HCT116 (cell line): ENCODE measurements at regions not wholly inside any gene's neighbourhood (a gene's known extent, or its start where the extent isn't known, plus 50 kb on each side); places are given as distances from the start of the nearest gene placed in this dataset.

Source experiments
- ATAC-seq: fragments of 200-7000 bp; cut with Tn5 transposase; 2 replicates; pipeline ENCODE4 v1.9.1; 2020; ENCODE audit warnings: mild to moderate bottlenecking, moderate library complexity
- BruUV-seq: library from RNA; stranded (reverse); fragments of 400-500 nt; replicated peaks from 2 replicates; lab custom pipeline; 2021; lab: Mats Ljungman, UMichigan
- CTCF ChIA-PET: fragments of 300-600 bp; sonication (Branson Sonifier 250); formaldehyde crosslinking; loops from one replicate; lab custom pipeline; 2021; ENCODE audit warnings: antibody characterized with exemption; lab: Charles Lee
- POLR2A ChIA-PET: fragments of 300-600, 350-600 bp; sonication (Branson Sonifier 250); formaldehyde crosslinking; loops from one replicate; lab custom pipeline; 2021; ENCODE audit warnings: antibody characterized with exemption; lab: Charles Lee
- RAD21 ChIA-PET, 2 experiments: fragments of 300-600 bp; sonication (Branson Sonifier 250); formaldehyde crosslinking; loops; one replicate each; lab custom pipeline; 2023; ENCODE audit warnings: low total read pairs in 2 of 2; ENCODE audit not compliant: uncharacterized antibody in 2 of 2, unreplicated experiment in 2 of 2, low non-redundant PET in 1 of 2; lab: Charles Lee
- DNase-seq: peaks from one replicate; pipeline ENCODE4 v3.0.0-alpha.2; 2010; ENCODE audit warnings: low read depth, low spot score
- H2AFZ ChIP-seq: fragments of 200-600 bp; shearing (Covaris generic), sonication (generic); 2 replicates; pipeline ENCODE4 v1.6.1; 2017; ENCODE audit warnings: low read depth, mixed run types, mixed read lengths, antibody characterized with exemption, low read length; ENCODE audit not compliant: poor library complexity, severe bottlenecking
- H3K27ac ChIP-seq: 2 replicates; pipeline ENCODE4 v1.5.1; 2012; ENCODE audit warnings: low read depth, low read length
- H3K27me3 ChIP-seq: fragments of 200-600 bp; sonication (generic); 2 replicates; pipeline ENCODE4 v1.6.1; 2016; ENCODE audit warnings: mixed run types, low read length, mixed read lengths; ENCODE audit not compliant: insufficient read depth
- H3K36me3 ChIP-seq, 2 experiments: fragments of 200-500 bp in 1 of 2; fragments of 200-600 bp in 1 of 2; sonication (Bioruptor generic) in 1 of 2; sonication (generic) in 1 of 2; 2 replicates each; pipeline versions ENCODE4 v1.5.1 to v1.6.1; 2014 to 2016; ENCODE audit warnings: low read length in 2 of 2, inconsistent platforms in 1 of 2, mixed read lengths in 1 of 2, mixed run types in 1 of 2; ENCODE audit not compliant: insufficient read depth in 2 of 2, control insufficient read depth in 1 of 2
- H3K4me1 ChIP-seq, 2 experiments: fragments of 200-600 bp in 1 of 2; sonication (generic) in 1 of 2; 2 replicates each; pipeline versions ENCODE4 v1.5.1 to v1.6.1; 2012 to 2017; ENCODE audit warnings: low read length in 2 of 2, inconsistent platforms in 1 of 2, mild to moderate bottlenecking in 1 of 2, mixed read lengths in 1 of 2, mixed run types in 1 of 2, moderate library complexity in 1 of 2; ENCODE audit not compliant: insufficient read depth in 2 of 2, control insufficient read depth in 1 of 2
- H3K4me2 ChIP-seq: fragments of 200-600 bp; sonication (generic); 2 replicates; pipeline ENCODE4 v1.6.1; 2017; ENCODE audit warnings: mixed run types, low read length, mixed read lengths
- H3K4me3 ChIP-seq, 2 experiments: fragments of 200-600 bp in 1 of 2; sonication (generic) in 1 of 2; replicated peaks in 1 of 2; 2 replicates each; pipeline ENCODE4 v1.5.1; 2011 to 2016; ENCODE audit warnings: low read length in 2 of 2, control low read depth in 1 of 2, low read depth in 1 of 2, mild to moderate bottlenecking in 1 of 2, mixed read lengths in 1 of 2, mixed run types in 1 of 2
- H3K79me2 ChIP-seq: fragments of 200-600 bp; sonication (generic); 2 replicates; pipeline ENCODE4 v1.6.1; 2017; ENCODE audit warnings: mild to moderate bottlenecking, mixed run types, low read length, moderate library complexity, mixed read lengths; ENCODE audit not compliant: insufficient read depth
- H3K9ac ChIP-seq: fragments of 200-600 bp; sonication (generic); 2 replicates; pipeline ENCODE4 v1.6.1; 2016; ENCODE audit warnings: low read length, mixed read lengths
- H3K9me2 ChIP-seq: fragments of 200-600 bp; sonication (generic), shearing (Covaris generic); 2 replicates; pipeline ENCODE4 v1.6.1; 2017; ENCODE audit warnings: mixed run types, mild to moderate bottlenecking, moderate library complexity; ENCODE audit not compliant: insufficient read depth
- H3K9me3 ChIP-seq, 2 experiments: fragments of 200-500 bp in 1 of 2; fragments of 200-600 bp in 1 of 2; sonication (Bioruptor generic) in 1 of 2; sonication (generic) in 1 of 2; 2 replicates each; pipeline ENCODE4 v1.6.1; 2014 to 2017; ENCODE audit warnings: low read length in 2 of 2, mixed read lengths in 2 of 2, inconsistent platforms in 1 of 2, low read depth in 1 of 2, mild to moderate bottlenecking in 1 of 2, mixed run types in 1 of 2, moderate library complexity in 1 of 2; ENCODE audit not compliant: control insufficient read depth in 1 of 2, insufficient read depth in 1 of 2
- H4K20me1 ChIP-seq: fragments of 200-600 bp; sonication (generic), shearing (Covaris generic); 2 replicates; pipeline ENCODE4 v1.6.1; 2017; ENCODE audit warnings: mixed run types, mild to moderate bottlenecking, moderate library complexity; ENCODE audit not compliant: insufficient read depth
- CBX3 ChIP-seq: IDR thresholded peaks from 2 replicates; pipeline ENCODE4 v1.6.1; 2012; ENCODE audit warnings: low read depth
- CEBPB ChIP-seq: IDR thresholded peaks from 2 replicates; pipeline ENCODE4 v1.6.1; 2012; ENCODE audit warnings: low read depth
- EGR1 ChIP-seq: IDR thresholded peaks from 2 replicates; pipeline ENCODE4 v1.6.1; 2012; ENCODE audit warnings: low read depth
- ELF1 ChIP-seq: IDR thresholded peaks from 2 replicates; pipeline ENCODE4 v1.6.1; 2012; ENCODE audit warnings: low read depth, borderline replicate concordance
- EZH2phosphoT487 ChIP-seq: fragments of 200-600 bp; IDR thresholded peaks from 2 replicates; pipeline ENCODE4 v1.6.1; 2018; ENCODE audit warnings: antibody characterized with exemption, borderline replicate concordance
- FOSL1 ChIP-seq: IDR thresholded peaks from 2 replicates; pipeline ENCODE4 v1.6.1; 2012; ENCODE audit warnings: low read depth
- JUND ChIP-seq: IDR thresholded peaks from 2 replicates; pipeline ENCODE4 v1.6.1; 2012
- POLR2A ChIP-seq: IDR thresholded peaks from 2 replicates; pipeline ENCODE4 v1.7.0; 2011; ENCODE audit warnings: borderline replicate concordance; ENCODE audit not compliant: insufficient read depth, insufficient read length; ENCODE audit errors: extremely low read depth
- POLR2AphosphoS5 ChIP-seq: IDR thresholded peaks from 2 replicates; pipeline ENCODE4 v1.6.1; 2011; ENCODE audit warnings: mild to moderate bottlenecking, low read depth, low read length, moderate library complexity
- SP1 ChIP-seq: IDR thresholded peaks from 2 replicates; pipeline ENCODE4 v1.6.1; 2012; ENCODE audit warnings: low read depth
- SRF ChIP-seq: IDR thresholded peaks from 2 replicates; pipeline ENCODE4 v1.6.1; 2012; ENCODE audit warnings: low read depth
- TCF7L2 ChIP-seq: IDR thresholded peaks from 2 replicates; pipeline ENCODE4 v1.7.0; 2011; ENCODE audit warnings: borderline replicate concordance, inconsistent platforms; ENCODE audit not compliant: insufficient read depth, insufficient read length; ENCODE audit errors: extremely low read depth
- ZFX ChIP-seq: fragments of 450-650 bp; IDR thresholded peaks from 2 replicates; pipeline ENCODE4 v1.6.1; 2017
- ZNF274 ChIP-seq: fragments of 200-500 bp; sonication (Bioruptor generic); IDR thresholded peaks from 2 replicates; pipeline ENCODE4 v1.6.1; 2014; ENCODE audit warnings: mild to moderate bottlenecking, low read depth, low read length, inconsistent platforms
- intact Hi-C: fragments of 100-400 bp; cut with micrococcal nuclease; formaldehyde crosslinking; loops from 2 replicates; pipeline ENCODE4 v1.10.0; 2022
- TF ChIP-seq, protein P1 (sequence below): IDR thresholded peaks from 2 replicates; pipeline ENCODE4 v1.6.1; 2011; ENCODE audit warnings: mild to moderate bottlenecking, low read length, moderate library complexity; ENCODE audit not compliant: insufficient replicate concordance; ENCODE audit errors: extremely low read depth
- TF ChIP-seq, protein P2 (sequence below): IDR thresholded peaks from 2 replicates; pipeline ENCODE4 v1.6.1; 2012; ENCODE audit warnings: low read depth
- TF ChIP-seq, protein P3 (sequence below), 3 experiments: fragments of 200-600 bp in 1 of 3; sonication (generic) in 1 of 3; IDR thresholded peaks in 2 of 3; conservative IDR thresholded peaks in 1 of 3; 2 replicates each; pipeline ENCODE4 v1.5.1; 2012 to 2017; ENCODE audit warnings: low read depth in 2 of 3, low read length in 2 of 3, antibody characterized with exemption in 1 of 3, borderline replicate concordance in 1 of 3, control low read depth in 1 of 3, mild to moderate bottlenecking in 1 of 3, mixed read lengths in 1 of 3, mixed run types in 1 of 3, moderate library complexity in 1 of 3; ENCODE audit not compliant: insufficient read depth in 1 of 3
- TF ChIP-seq, protein P4 (sequence below): IDR thresholded peaks from 2 replicates; pipeline ENCODE4 v1.6.1; 2012

DNA sequence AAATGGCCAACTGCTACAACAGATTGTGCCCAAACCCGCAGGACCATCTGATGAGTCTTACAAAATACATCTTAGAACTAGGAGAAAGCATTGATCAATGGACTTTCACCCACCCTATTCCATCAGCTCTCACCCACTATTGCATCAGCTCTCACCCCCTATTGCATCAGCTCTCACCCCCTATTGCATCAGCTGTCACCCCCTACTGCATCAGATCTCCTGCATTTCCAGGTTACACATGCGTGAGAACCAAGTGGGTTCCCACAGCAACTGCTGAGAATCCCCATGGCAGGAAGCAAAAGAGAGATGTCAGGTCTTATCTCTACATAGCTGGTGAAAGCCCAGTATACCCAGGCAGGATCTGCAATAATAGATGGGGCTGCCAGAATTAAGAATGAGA is 533.5 kb downstream of the LTN1 start:
- no peak for DNase-seq
- no peak for ATAC-seq
- no peaks in the 10 kb centered on the region for H4K20me1 ChIP-seq
- H3K4me3 ChIP-seq = no peak overlapping the region
- H3K79me2 ChIP-seq = no peaks in the 10 kb centered on the region
- ChIA-PET RAD21 (no interaction called here), POLR2A (no interaction called here), CTCF (no interaction called here)
- H3K36me3 ChIP-seq = no peaks in the 10 kb centered on the region
- peaks cover 5 to 54% of the 10 kb centered on the region in 2 experiments; a peak in 2 of 4 replicates for H3K9me3 ChIP-seq
- H3K9me2 ChIP-seq = no peaks in the 10 kb centered on the region
- H3K4me1 ChIP-seq = no peaks in the 10 kb centered on the region
- H3K4me2 ChIP-seq = no peak overlapping the region
- intact Hi-C loops = no loop called here
- no peak overlapping the region for H2AFZ ChIP-seq
- TF ChIP-seq, protein P1, sequence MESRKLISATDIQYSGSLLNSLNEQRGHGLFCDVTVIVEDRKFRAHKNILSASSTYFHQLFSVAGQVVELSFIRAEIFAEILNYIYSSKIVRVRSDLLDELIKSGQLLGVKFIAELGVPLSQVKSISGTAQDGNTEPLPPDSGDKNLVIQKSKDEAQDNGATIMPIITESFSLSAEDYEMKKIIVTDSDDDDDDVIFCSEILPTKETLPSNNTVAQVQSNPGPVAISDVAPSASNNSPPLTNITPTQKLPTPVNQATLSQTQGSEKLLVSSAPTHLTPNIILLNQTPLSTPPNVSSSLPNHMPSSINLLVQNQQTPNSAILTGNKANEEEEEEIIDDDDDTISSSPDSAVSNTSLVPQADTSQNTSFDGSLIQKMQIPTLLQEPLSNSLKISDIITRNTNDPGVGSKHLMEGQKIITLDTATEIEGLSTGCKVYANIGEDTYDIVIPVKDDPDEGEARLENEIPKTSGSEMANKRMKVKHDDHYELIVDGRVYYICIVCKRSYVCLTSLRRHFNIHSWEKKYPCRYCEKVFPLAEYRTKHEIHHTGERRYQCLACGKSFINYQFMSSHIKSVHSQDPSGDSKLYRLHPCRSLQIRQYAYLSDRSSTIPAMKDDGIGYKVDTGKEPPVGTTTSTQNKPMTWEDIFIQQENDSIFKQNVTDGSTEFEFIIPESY = no peak
- TF ChIP-seq, protein P2, sequence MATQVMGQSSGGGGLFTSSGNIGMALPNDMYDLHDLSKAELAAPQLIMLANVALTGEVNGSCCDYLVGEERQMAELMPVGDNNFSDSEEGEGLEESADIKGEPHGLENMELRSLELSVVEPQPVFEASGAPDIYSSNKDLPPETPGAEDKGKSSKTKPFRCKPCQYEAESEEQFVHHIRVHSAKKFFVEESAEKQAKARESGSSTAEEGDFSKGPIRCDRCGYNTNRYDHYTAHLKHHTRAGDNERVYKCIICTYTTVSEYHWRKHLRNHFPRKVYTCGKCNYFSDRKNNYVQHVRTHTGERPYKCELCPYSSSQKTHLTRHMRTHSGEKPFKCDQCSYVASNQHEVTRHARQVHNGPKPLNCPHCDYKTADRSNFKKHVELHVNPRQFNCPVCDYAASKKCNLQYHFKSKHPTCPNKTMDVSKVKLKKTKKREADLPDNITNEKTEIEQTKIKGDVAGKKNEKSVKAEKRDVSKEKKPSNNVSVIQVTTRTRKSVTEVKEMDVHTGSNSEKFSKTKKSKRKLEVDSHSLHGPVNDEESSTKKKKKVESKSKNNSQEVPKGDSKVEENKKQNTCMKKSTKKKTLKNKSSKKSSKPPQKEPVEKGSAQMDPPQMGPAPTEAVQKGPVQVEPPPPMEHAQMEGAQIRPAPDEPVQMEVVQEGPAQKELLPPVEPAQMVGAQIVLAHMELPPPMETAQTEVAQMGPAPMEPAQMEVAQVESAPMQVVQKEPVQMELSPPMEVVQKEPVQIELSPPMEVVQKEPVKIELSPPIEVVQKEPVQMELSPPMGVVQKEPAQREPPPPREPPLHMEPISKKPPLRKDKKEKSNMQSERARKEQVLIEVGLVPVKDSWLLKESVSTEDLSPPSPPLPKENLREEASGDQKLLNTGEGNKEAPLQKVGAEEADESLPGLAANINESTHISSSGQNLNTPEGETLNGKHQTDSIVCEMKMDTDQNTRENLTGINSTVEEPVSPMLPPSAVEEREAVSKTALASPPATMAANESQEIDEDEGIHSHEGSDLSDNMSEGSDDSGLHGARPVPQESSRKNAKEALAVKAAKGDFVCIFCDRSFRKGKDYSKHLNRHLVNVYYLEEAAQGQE = no peak
- TF ChIP-seq ELF1 (no peak), CEBPB (no peak), JUND (no peak), EGR1 (no peak), TCF7L2 (no peak), ZNF274 (no peak), SP1 (no peak), ZFX (no peak), EZH2phosphoT487 (no peak), CBX3 (no peak), FOSL1 (no peak), POLR2A (no peak), SRF (no peak), POLR2AphosphoS5 (no peak)
- TF ChIP-seq, protein P3, sequence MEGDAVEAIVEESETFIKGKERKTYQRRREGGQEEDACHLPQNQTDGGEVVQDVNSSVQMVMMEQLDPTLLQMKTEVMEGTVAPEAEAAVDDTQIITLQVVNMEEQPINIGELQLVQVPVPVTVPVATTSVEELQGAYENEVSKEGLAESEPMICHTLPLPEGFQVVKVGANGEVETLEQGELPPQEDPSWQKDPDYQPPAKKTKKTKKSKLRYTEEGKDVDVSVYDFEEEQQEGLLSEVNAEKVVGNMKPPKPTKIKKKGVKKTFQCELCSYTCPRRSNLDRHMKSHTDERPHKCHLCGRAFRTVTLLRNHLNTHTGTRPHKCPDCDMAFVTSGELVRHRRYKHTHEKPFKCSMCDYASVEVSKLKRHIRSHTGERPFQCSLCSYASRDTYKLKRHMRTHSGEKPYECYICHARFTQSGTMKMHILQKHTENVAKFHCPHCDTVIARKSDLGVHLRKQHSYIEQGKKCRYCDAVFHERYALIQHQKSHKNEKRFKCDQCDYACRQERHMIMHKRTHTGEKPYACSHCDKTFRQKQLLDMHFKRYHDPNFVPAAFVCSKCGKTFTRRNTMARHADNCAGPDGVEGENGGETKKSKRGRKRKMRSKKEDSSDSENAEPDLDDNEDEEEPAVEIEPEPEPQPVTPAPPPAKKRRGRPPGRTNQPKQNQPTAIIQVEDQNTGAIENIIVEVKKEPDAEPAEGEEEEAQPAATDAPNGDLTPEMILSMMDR (IDR thresholded peaks at IDR 0.05 in 2 of 3, conservative IDR thresholded peaks at IDR 0.05 in 1 of 3; ENCODE audit: borderline replicate concordance in 1 of 3, insufficient read depth in 1 of 3, low read depth in 2 of 3, low read length in 2 of 3) = no peak
- TF ChIP-seq, protein P4, sequence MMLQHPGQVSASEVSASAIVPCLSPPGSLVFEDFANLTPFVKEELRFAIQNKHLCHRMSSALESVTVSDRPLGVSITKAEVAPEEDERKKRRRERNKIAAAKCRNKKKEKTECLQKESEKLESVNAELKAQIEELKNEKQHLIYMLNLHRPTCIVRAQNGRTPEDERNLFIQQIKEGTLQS = no peak
- no peaks in the 10 kb centered on the region for H3K27me3 ChIP-seq
- no peak overlapping the region for H3K9ac ChIP-seq
- no TSS peak for BruUV-seq
- H3K27ac ChIP-seq = no peak overlapping the region
